Posterior vena cava (tissue), 2 donors: ENCODE measurements at regions not wholly inside any gene's neighbourhood (a gene's known extent, or its start where the extent isn't known, plus 50 kb on each side); places are given as distances from the start of the nearest gene placed in this dataset.

Experiments
- DNase-seq: peaks from one replicate; pipeline ENCODE4 v3.0.0-alpha.2; 2020; ENCODE audit warnings: low spot score
- intact Hi-C, 2 donors: fragments of 100-400 bp; cut with DNase I; formaldehyde crosslinking; loops; one replicate each; pipeline versions ENCODE4 v1.14.1 to v1.14.2; 2022 to 2023
- donor health status: DM: yes; HTN: yes; CAD: no.
- donor health status: DM: yes; HTN: yes; CAD: no.

- no peak for DNase-seq
- intact Hi-C loops: no loop called here
These were observed 794.0 kb downstream of the EFNA5 start for GRCh38 chr5:106876665-106877194.

GRCh38 chr5:106876298-106876622, 794.5 kb downstream of the EFNA5 start:
- intact Hi-C loops: no loop called here
- no peak for DNase-seq

- intact Hi-C loops: no loop called here
- DNase-seq: no peak
These were observed 795.0 kb downstream of the EFNA5 start for GRCh38 chr5:106875591-106876297.

GRCh38 chr5:106874974-106875373, 795.8 kb downstream of the EFNA5 start:
- DNase-seq: no peak
- intact Hi-C loops: no loop called here

GRCh38 chr5:106874531-106874930, 796.2 kb downstream of the EFNA5 start:
- intact Hi-C loops: no loop called here
- no peak for DNase-seq

GRCh38 chr5:106873568-106873967, 797.2 kb downstream of the EFNA5 start:
- DNase-seq: no peak
- intact Hi-C loops: no loop called here

- no peak for DNase-seq
- intact Hi-C loops: no loop called here
These were observed 805.5 kb downstream of the EFNA5 start for GRCh38 chr5:106865279-106865678.

- no peak for DNase-seq
- intact Hi-C loops: no loop called here
These were observed 808.1 kb downstream of the EFNA5 start for GRCh38 chr5:106862450-106863193.

- intact Hi-C loops: no loop called here
- no peak for DNase-seq
These were observed 810.2 kb downstream of the EFNA5 start for GRCh38 chr5:106860398-106861044.

GRCh38 chr5:106858616-106859015, 812.1 kb downstream of the EFNA5 start:
- DNase-seq: no peak
- intact Hi-C loops: no loop called here

- intact Hi-C loops: no loop called here
- DNase-seq: no peak
These were observed 815.8 kb downstream of the EFNA5 start for GRCh38 chr5:106854922-106855321.

GRCh38 chr5:106854105-106854687, 816.5 kb downstream of the EFNA5 start:
- intact Hi-C loops: no loop called here

GRCh38 chr5:106853266-106853665, 817.5 kb downstream of the EFNA5 start:
- no peak for DNase-seq
- intact Hi-C loops: no loop called here

More at GRCh38 chr5:106854105-106854687, 816.5 kb downstream of the EFNA5 start:
- no peak for DNase-seq

- intact Hi-C loops: no loop called here
- DNase-seq: no peak
These were observed 821.5 kb downstream of the EFNA5 start for GRCh38 chr5:106849266-106849665.

GRCh38 chr5:106843812-106844416, 826.8 kb downstream of the EFNA5 start:
- intact Hi-C loops: no loop called here

GRCh38 chr5:106833517-106833916, 837.2 kb downstream of the EFNA5 start:
- intact Hi-C loops: no loop called here
- DNase-seq: no peak

More at GRCh38 chr5:106843812-106844416, 826.8 kb downstream of the EFNA5 start:
- no peak for DNase-seq

- no peak for DNase-seq
- intact Hi-C loops: no loop called here
These were observed 843.7 kb downstream of the EFNA5 start for GRCh38 chr5:106827061-106827460.

- intact Hi-C loops: no loop called here
- no peak for DNase-seq
These were observed 845.4 kb downstream of the EFNA5 start for GRCh38 chr5:106825374-106825773.

GRCh38 chr5:106822851-106823250, 847.9 kb downstream of the EFNA5 start:
- no peak for DNase-seq
- intact Hi-C loops: no loop called here

GRCh38 chr5:106818552-106818951, 852.2 kb downstream of the EFNA5 start:
- intact Hi-C loops: no loop called here
- no peak for DNase-seq
